ENCODE measurements at regions not wholly inside any gene's neighbourhood (a gene's known extent, or its start where the extent isn't known, plus 50 kb on each side); places are given as distances from the start of the nearest gene placed in this dataset.

GRCh38 chr15:62874959-62875625 is 167.5 kb upstream of the TPM1 start:
- dilution Hi-C loops (cut with MboI; ENCODE audit: extremely low pct_ligation_motif_present, low sequenced_read_pairs), result no loop called here
- H2AFZ ChIP-seq (ENCODE audit: control insufficient read depth, low read length), result no peak overlapping the region
- no peak overlapping the region for H3K27ac ChIP-seq (ENCODE audit: control insufficient read depth, insufficient read depth, low read length)
- H3K79me2 ChIP-seq (ENCODE audit: control insufficient read depth, insufficient read depth, low read length), result no peaks in the 10 kb centered on the region
- DNase-seq (ENCODE audit: low read depth, low spot score) (no peak), FAIRE-seq (no peak)
- H3K9me1 ChIP-seq (ENCODE audit: control insufficient read depth, extremely low read depth, insufficient read depth, low read length), result no peaks in the 10 kb centered on the region
- no peak for TF ChIP-seq CTCF (optimal IDR thresholded peaks at IDR 0.05 in 1 of 3, IDR thresholded peaks at IDR 0.05 in 1 of 3, conservative IDR thresholded peaks at IDR 0.05 in 1 of 3; ENCODE audit: extremely low read depth in 1 of 3, insufficient read depth in 2 of 3, low read length in 3 of 3)
- no peak for TF ChIP-seq EZH2 (IDR thresholded peaks at IDR 0.05; ENCODE audit: low read length)
- H3K4me3 ChIP-seq (ENCODE audit: control insufficient read depth in 2 of 3, extremely low read depth in 1 of 3, insufficient read depth in 2 of 3, low read depth in 1 of 3, low read length in 3 of 3), result no peak overlapping the region
- no peaks in the 10 kb centered on the region for H3K9me3 ChIP-seq (ENCODE audit: control insufficient read depth, low read depth, low read length)
- no peaks in the 10 kb centered on the region for H3K36me3 ChIP-seq (ENCODE audit: control insufficient read depth in 2 of 2, extremely low read depth in 1 of 2, insufficient read depth in 2 of 2, low read length in 2 of 2)
- H3K4me1 ChIP-seq (ENCODE audit: control insufficient read depth, extremely low read depth, insufficient read depth, low read length), result no peaks in the 10 kb centered on the region
- H4K20me1 ChIP-seq (ENCODE audit: control insufficient read depth, extremely low read depth, insufficient read depth, low read length), result no peaks in the 10 kb centered on the region
- H3K4me2 ChIP-seq (ENCODE audit: control insufficient read depth, extremely low read depth, insufficient read depth, low read depth, low read length), result no peak overlapping the region
- no peak overlapping the region for H3K9ac ChIP-seq (ENCODE audit: control insufficient read depth, extremely low read depth, insufficient read depth, low read length)
- no peaks in the 10 kb centered on the region for H3K27me3 ChIP-seq (ENCODE audit: control insufficient read depth, extremely low read depth, insufficient read depth, low read length)

GRCh38 chr15:62875626-62876021 is 166.9 kb upstream of the TPM1 start:
- Histone ChIP-seq H3K27ac (ENCODE audit: control insufficient read depth, insufficient read depth, low read length) (no peak overlapping the region), H2AFZ (ENCODE audit: control insufficient read depth, low read length) (no peak overlapping the region), H3K4me2 (ENCODE audit: control insufficient read depth, extremely low read depth, insufficient read depth, low read depth, low read length) (no peak overlapping the region), H3K79me2 (ENCODE audit: control insufficient read depth, insufficient read depth, low read length) (no peaks in the 10 kb centered on the region), H3K4me1 (ENCODE audit: control insufficient read depth, extremely low read depth, insufficient read depth, low read length) (no peaks in the 10 kb centered on the region), H3K9me1 (ENCODE audit: control insufficient read depth, extremely low read depth, insufficient read depth, low read length) (no peaks in the 10 kb centered on the region), H3K9ac (ENCODE audit: control insufficient read depth, extremely low read depth, insufficient read depth, low read length) (no peak overlapping the region), H3K4me3 (ENCODE audit: control insufficient read depth in 2 of 3, extremely low read depth in 1 of 3, insufficient read depth in 2 of 3, low read depth in 1 of 3, low read length in 3 of 3) (no peak overlapping the region), H4K20me1 (ENCODE audit: control insufficient read depth, extremely low read depth, insufficient read depth, low read length) (no peaks in the 10 kb centered on the region), H3K36me3 (ENCODE audit: control insufficient read depth in 2 of 2, extremely low read depth in 1 of 2, insufficient read depth in 2 of 2, low read length in 2 of 2) (no peaks in the 10 kb centered on the region), H3K27me3 (ENCODE audit: control insufficient read depth, extremely low read depth, insufficient read depth, low read length) (no peaks in the 10 kb centered on the region), H3K9me3 (ENCODE audit: control insufficient read depth, low read depth, low read length) (no peaks in the 10 kb centered on the region)
- dilution Hi-C loops (cut with MboI; ENCODE audit: extremely low pct_ligation_motif_present, low sequenced_read_pairs), result no loop called here
- FAIRE-seq (no peak), DNase-seq (ENCODE audit: low read depth, low spot score) (no peak)
- TF ChIP-seq CTCF (optimal IDR thresholded peaks at IDR 0.05 in 1 of 3, IDR thresholded peaks at IDR 0.05 in 1 of 3, conservative IDR thresholded peaks at IDR 0.05 in 1 of 3; ENCODE audit: extremely low read depth in 1 of 3, insufficient read depth in 2 of 3, low read length in 3 of 3) (no peak), EZH2 (IDR thresholded peaks at IDR 0.05; ENCODE audit: low read length) (no peak)

Data from keratinocyte (primary cell).